IMR-90 (cell line): ENCODE measurements at regions not wholly inside any gene's neighbourhood (a gene's known extent, or its start where the extent isn't known, plus 50 kb on each side); places are given as distances from the start of the nearest gene placed in this dataset.

Source experiments
- ATAC-seq: fragments of 200-7000 bp; cut with Tn5 transposase; 2 replicates; pipeline ENCODE4 v1.9.1; 2020; ENCODE audit warnings: low read depth, mild to moderate bottlenecking, moderate library complexity
- BruUV-seq: library from RNA; stranded (reverse); fragments of 400-500 nt; replicated peaks from 2 replicates; lab custom pipeline; 2021; lab: Mats Ljungman, UMichigan
- CTCF ChIA-PET: fragments of 300-600 bp; formaldehyde crosslinking; extraction: SDS; loops from one replicate; lab custom pipeline; 2021; ENCODE audit warnings: antibody characterized with exemption; lab: Yijun Ruan, JAX
- POLR2A ChIA-PET: fragments of 300-600 bp; sonication (Branson Sonifier 250); formaldehyde crosslinking; loops from one replicate; lab custom pipeline; 2022; ENCODE audit warnings: antibody characterized with exemption; ENCODE audit not compliant: unreplicated experiment; lab: Charles Lee
- DNase-seq: peaks from one replicate; pipeline ENCODE4 v3.0.0; 2013
- H2AFZ ChIP-seq: replicated peaks from 2 replicates; pipeline ENCODE3; 2013; ENCODE audit warnings: low read length, mild to moderate bottlenecking; ENCODE audit not compliant: poor library complexity
- H2AK5ac ChIP-seq: 2 replicates; pipeline ENCODE4 v1.6.1; 2013; ENCODE audit warnings: low read depth, low read length, inconsistent platforms
- H2AK9ac ChIP-seq: replicated peaks from 2 replicates; pipeline ENCODE3; 2013; ENCODE audit warnings: mild to moderate bottlenecking, low read depth, low read length, moderate library complexity; ENCODE audit not compliant: poor library complexity
- H2BK120ac ChIP-seq: 2 replicates; pipeline ENCODE4 v1.6.1; 2013; ENCODE audit warnings: low read depth, low read length, inconsistent platforms
- H2BK15ac ChIP-seq: 3 replicates; pipeline ENCODE4 v1.6.1; 2013; ENCODE audit warnings: low read depth, low read length, inconsistent platforms
- H2BK20ac ChIP-seq: 2 replicates; pipeline ENCODE4 v1.6.1; 2013; ENCODE audit warnings: low read depth, mild to moderate bottlenecking, inconsistent platforms, low read length, moderate library complexity
- H2BK5ac ChIP-seq: 2 replicates; pipeline ENCODE4 v1.6.1; 2013; ENCODE audit warnings: mild to moderate bottlenecking, low read depth, low read length, inconsistent platforms; ENCODE audit not compliant: poor library complexity, severe bottlenecking
- H3K14ac ChIP-seq: replicated peaks from 2 replicates; pipeline ENCODE4 v1.6.1; 2013; ENCODE audit warnings: low read depth, low read length, inconsistent platforms
- H3K18ac ChIP-seq: 2 replicates; pipeline ENCODE4 v1.6.1; 2013; ENCODE audit warnings: low read depth, low read length, control low read depth
- H3K23ac ChIP-seq: 2 replicates; pipeline ENCODE4 v1.6.1; 2013; ENCODE audit warnings: low read depth, low read length, inconsistent platforms
- H3K27ac ChIP-seq: 2 replicates; pipeline ENCODE4 v1.5.1; 2013; ENCODE audit warnings: mild to moderate bottlenecking, control low read depth, low read length; ENCODE audit not compliant: insufficient read depth
- H3K27me3 ChIP-seq: 2 replicates; pipeline ENCODE4 v1.6.1; 2013; ENCODE audit warnings: low read length; ENCODE audit not compliant: control insufficient read depth, insufficient read depth
- H3K36me3 ChIP-seq: 2 replicates; pipeline ENCODE4 v1.6.1; 2013; ENCODE audit warnings: low read length, mixed read lengths; ENCODE audit not compliant: control insufficient read depth, insufficient read depth
- H3K4ac ChIP-seq: 2 replicates; pipeline ENCODE4 v1.6.1; 2013; ENCODE audit warnings: low read depth, low read length, inconsistent platforms
- H3K4me1 ChIP-seq: 2 replicates; pipeline ENCODE4 v1.6.1; 2013; ENCODE audit warnings: low read length, mixed read lengths; ENCODE audit not compliant: control insufficient read depth, insufficient read depth
- H3K4me2 ChIP-seq: 2 replicates; pipeline ENCODE4 v1.6.1; 2013; ENCODE audit warnings: low read depth, mild to moderate bottlenecking, control low read depth, low read length, moderate library complexity
- H3K4me3 ChIP-seq: 2 replicates; pipeline ENCODE4 v1.5.1; 2013; ENCODE audit warnings: low read depth, mild to moderate bottlenecking, control low read depth, low read length, moderate library complexity; ENCODE audit not compliant: insufficient read depth
- H3K56ac ChIP-seq: 2 replicates; pipeline ENCODE4 v1.6.1; 2013; ENCODE audit warnings: low read length, inconsistent platforms; ENCODE audit not compliant: insufficient read depth; ENCODE audit errors: extremely low read depth
- H3K79me1 ChIP-seq, 2 experiments: 2 replicates each; pipeline ENCODE4 v1.6.1; 2013; ENCODE audit warnings: low read length in 2 of 2, inconsistent platforms in 1 of 2, low read depth in 1 of 2
- H3K9ac ChIP-seq: 2 replicates; pipeline ENCODE4 v1.6.1; 2013; ENCODE audit warnings: low read depth, low read length, control low read depth
- H3K9me1 ChIP-seq: 2 replicates; pipeline ENCODE4 v1.6.1; 2013; ENCODE audit warnings: low read length, inconsistent platforms; ENCODE audit not compliant: insufficient read depth
- H3K9me3 ChIP-seq: 2 replicates; pipeline ENCODE4 v1.6.1; 2013; ENCODE audit warnings: low read length; ENCODE audit not compliant: control insufficient read depth, insufficient read depth
- H4K20me1 ChIP-seq: 2 replicates; pipeline ENCODE4 v1.6.1; 2013; ENCODE audit warnings: low read length, inconsistent platforms; ENCODE audit not compliant: insufficient read depth
- H4K5ac ChIP-seq: 2 replicates; pipeline ENCODE4 v1.6.1; 2013; ENCODE audit warnings: mild to moderate bottlenecking, low read depth, low read length, control low read depth
- H4K8ac ChIP-seq, 2 experiments: 2 replicates each; pipeline ENCODE4 v1.6.1; 2013; ENCODE audit warnings: low read depth in 2 of 2, low read length in 2 of 2, control low read depth in 1 of 2, inconsistent platforms in 1 of 2
- H4K91ac ChIP-seq: 2 replicates; pipeline ENCODE4 v1.6.1; 2013; ENCODE audit warnings: low read depth, low read length, inconsistent platforms; ENCODE audit not compliant: insufficient read depth
- BHLHE40 ChIP-seq: fragments of 150-350 bp; IDR thresholded peaks from 2 replicates; pipeline ENCODE4 v1.6.1; 2016; ENCODE audit warnings: mild to moderate bottlenecking, low read depth, low read length
- CEBPB ChIP-seq: IDR thresholded peaks from 2 replicates; pipeline ENCODE4 v1.6.1; 2012; ENCODE audit warnings: low read depth, low read length, improper control_type of control experiment
- CHD1 ChIP-seq: IDR thresholded peaks from 2 replicates; pipeline ENCODE4 v1.6.1; 2012; ENCODE audit warnings: low read depth, low read length, improper control_type of control experiment
- FOS ChIP-seq: fragments of 150-350 bp; IDR thresholded peaks from 2 replicates; pipeline ENCODE4 v1.6.1; 2016; ENCODE audit warnings: low read depth, low read length
- MAFK ChIP-seq: IDR thresholded peaks from 2 replicates; pipeline ENCODE4 v1.6.1; 2012; ENCODE audit warnings: low read depth, low read length, improper control_type of control experiment
- MAZ ChIP-seq: IDR thresholded peaks from 2 replicates; pipeline ENCODE4 v1.6.1; 2012; ENCODE audit warnings: low read depth, mild to moderate bottlenecking, low read length, improper control_type of control experiment, moderate library complexity, borderline replicate concordance
- MXI1 ChIP-seq: IDR thresholded peaks from 2 replicates; pipeline ENCODE4 v1.6.1; 2012; ENCODE audit warnings: low read depth, mild to moderate bottlenecking, low read length, moderate library complexity, borderline replicate concordance
- NFE2L2 ChIP-seq: fragments of 150-350 bp; IDR thresholded peaks from 2 replicates; pipeline ENCODE4 v1.6.1; 2016; ENCODE audit warnings: low read depth, mild to moderate bottlenecking, low read length
- RAD21 ChIP-seq: IDR thresholded peaks from 2 replicates; pipeline ENCODE4 v1.6.1; 2012; ENCODE audit warnings: low read length, improper control_type of control experiment
- SMC3 ChIP-seq: fragments of 150-350 bp; IDR thresholded peaks from 2 replicates; pipeline ENCODE4 v1.6.1; 2016; ENCODE audit warnings: low read depth, mild to moderate bottlenecking, antibody characterized with exemption, low read length, moderate library complexity
- WGBS, 2 experiments: methylation state at CpG; one replicate each; pipeline versions ENCODE4 v1.1.5 to v1.1.7; 2013; ENCODE audit warnings: missing lambda C conversion rate in 2 of 2; ENCODE audit not compliant: insufficient read length in 1 of 2; ENCODE audit errors: extremely low coverage in 2 of 2; 5-methylcytosine and 5-hydroxymethylcytosine counted together
- dilution Hi-C: fragments of 300-500 bp; cut with HindIII; formaldehyde crosslinking; loops from one replicate; pipeline ENCODE4 v1.14.3; 2018; ENCODE audit warnings: low sequenced_read_pairs; ENCODE audit not compliant: unreplicated experiment
- in situ Hi-C: fragments of 300-500 bp; cut with MboI; formaldehyde crosslinking; loops from 3 replicates; pipeline ENCODE4 v1.14.3; 2019; ENCODE audit warnings: low sequenced_read_pairs, inconsistent platforms, mixed read lengths
- intact Hi-C: fragments of 100-400 bp; cut with micrococcal nuclease; formaldehyde crosslinking; loops from 2 replicates; pipeline ENCODE4 v1.10.0; 2022
- TF ChIP-seq, protein P1 (sequence below): fragments of 150-350 bp; IDR thresholded peaks from 2 replicates; pipeline ENCODE4 v1.6.1; 2017; ENCODE audit warnings: mild to moderate bottlenecking, antibody characterized with exemption, low read length, low read depth
- TF ChIP-seq, protein P2 (sequence below): fragments of 150-350 bp; IDR thresholded peaks from 2 replicates; pipeline ENCODE4 v1.6.1; 2016; ENCODE audit warnings: low read depth, mild to moderate bottlenecking, low read length, moderate library complexity, borderline replicate concordance

DNA sequence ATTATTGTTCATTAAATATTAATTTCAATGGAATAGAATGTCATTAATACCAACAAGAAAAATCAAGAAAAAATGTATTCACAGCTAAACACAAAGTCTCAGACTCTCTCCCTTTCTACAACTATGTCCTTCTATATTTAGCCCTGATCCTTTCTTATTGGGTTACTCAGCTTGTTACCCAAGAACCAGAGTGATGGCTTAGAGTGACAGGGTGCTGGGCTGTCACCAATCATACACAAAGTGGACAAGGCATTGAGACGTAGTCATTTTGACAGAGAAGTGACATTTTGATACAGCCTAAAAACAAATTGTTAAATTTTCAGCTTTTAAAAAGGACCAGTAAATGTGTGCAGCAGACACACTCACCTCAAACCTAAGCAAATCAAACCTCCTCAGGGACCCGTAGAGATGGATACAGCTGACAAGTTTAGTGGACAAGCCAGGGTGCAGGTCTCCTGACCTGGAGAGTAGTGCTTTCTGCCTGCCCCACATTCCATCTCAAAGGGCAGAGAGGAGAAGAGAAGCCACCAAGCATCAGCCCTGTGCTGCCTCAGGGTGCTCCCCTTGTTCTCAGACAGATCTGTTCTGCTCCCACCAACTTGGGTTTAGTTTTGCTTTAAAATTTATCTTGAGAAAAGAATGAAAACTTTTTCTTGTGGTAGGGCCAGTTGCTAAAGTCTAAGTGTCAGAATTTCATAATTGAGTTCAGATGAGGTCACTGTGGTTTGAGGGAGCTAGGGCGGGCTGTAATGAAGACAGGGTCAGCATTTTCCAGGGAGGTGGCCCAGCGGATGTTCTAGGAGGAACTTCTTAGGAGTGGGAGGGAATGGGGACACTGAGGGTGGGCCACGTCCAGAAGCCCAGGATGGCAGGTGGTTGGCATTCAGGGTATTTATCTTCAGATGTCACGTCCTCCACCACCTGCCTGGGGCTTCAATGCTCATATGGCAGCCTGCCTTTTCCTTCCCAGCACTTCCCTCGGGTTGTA is 136.5 kb upstream of the TBL1XR1 start:
- Histone ChIP-seq H3K4me2 (no peak overlapping the region), H4K5ac (no peak overlapping the region), H4K91ac (no peak overlapping the region), H3K18ac (no peak overlapping the region), H3K79me1 (no peaks in the 10 kb centered on the region), H2BK20ac (no peak overlapping the region; the same call in 1 of the 2 replicates), H2BK15ac (no peak overlapping the region), H3K9me3 (no peaks in the 10 kb centered on the region), H4K20me1 (no peaks in the 10 kb centered on the region), H2BK120ac (no peak overlapping the region), H3K27me3 (no peaks in the 10 kb centered on the region), H3K56ac (no peak overlapping the region), H3K9ac (no peak overlapping the region), H4K8ac (no peak overlapping the region), H2BK5ac (no peak overlapping the region), H3K14ac (no peak overlapping the region; the same call in 1 of the 2 replicates), H3K36me3 (no peaks in the 10 kb centered on the region), H2AK5ac (peak overlapping the region; percentile 8; the same call in 1 of the 2 replicates), H2AFZ (no peak overlapping the region), H3K4ac (no peak overlapping the region), H3K4me3 (no peak overlapping the region), H3K4me1 (peaks cover 5% of the 10 kb centered on the region), H2AK9ac (no peak overlapping the region), H3K23ac (no peak overlapping the region), H3K27ac (no peak overlapping the region), H3K9me1 (no peaks in the 10 kb centered on the region; the same call in 1 of the 2 replicates)
- in situ Hi-C loops = no loop called here
- no peak for TF ChIP-seq NFE2L2
- no peak for TF ChIP-seq MAFK
- no peak for TF ChIP-seq SMC3
- TF ChIP-seq, protein P1, sequence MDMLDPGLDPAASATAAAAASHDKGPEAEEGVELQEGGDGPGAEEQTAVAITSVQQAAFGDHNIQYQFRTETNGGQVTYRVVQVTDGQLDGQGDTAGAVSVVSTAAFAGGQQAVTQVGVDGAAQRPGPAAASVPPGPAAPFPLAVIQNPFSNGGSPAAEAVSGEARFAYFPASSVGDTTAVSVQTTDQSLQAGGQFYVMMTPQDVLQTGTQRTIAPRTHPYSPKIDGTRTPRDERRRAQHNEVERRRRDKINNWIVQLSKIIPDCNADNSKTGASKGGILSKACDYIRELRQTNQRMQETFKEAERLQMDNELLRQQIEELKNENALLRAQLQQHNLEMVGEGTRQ = no peak
- TF ChIP-seq BHLHE40 = no peak
- no peak for TF ChIP-seq RAD21
- no peak for TF ChIP-seq CEBPB
- no peak for TF ChIP-seq MXI1
- no peak for TF ChIP-seq CHD1
- no peak for TF ChIP-seq MAZ
- TF ChIP-seq, protein P2, sequence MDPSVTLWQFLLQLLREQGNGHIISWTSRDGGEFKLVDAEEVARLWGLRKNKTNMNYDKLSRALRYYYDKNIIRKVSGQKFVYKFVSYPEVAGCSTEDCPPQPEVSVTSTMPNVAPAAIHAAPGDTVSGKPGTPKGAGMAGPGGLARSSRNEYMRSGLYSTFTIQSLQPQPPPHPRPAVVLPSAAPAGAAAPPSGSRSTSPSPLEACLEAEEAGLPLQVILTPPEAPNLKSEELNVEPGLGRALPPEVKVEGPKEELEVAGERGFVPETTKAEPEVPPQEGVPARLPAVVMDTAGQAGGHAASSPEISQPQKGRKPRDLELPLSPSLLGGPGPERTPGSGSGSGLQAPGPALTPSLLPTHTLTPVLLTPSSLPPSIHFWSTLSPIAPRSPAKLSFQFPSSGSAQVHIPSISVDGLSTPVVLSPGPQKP = no peak
- no peak for TF ChIP-seq FOS
- dilution Hi-C loops = no loop called here
- CTCF ChIA-PET = interaction anchor here (0.5 kb wide), 1 partner anchor 10 kb away, joined by 4 read pairs; no protein-coding TSS in a partner anchor
- POLR2A ChIA-PET = no interaction called here
- no peak for ATAC-seq
- intact Hi-C loops = no loop called here
- DNase-seq = no peak
- no TSS peak for BruUV-seq
- WGBS, 2 experiments = 100% methylated on average over 3 of the region's 7 CpGs; no CpG with 5 or more reads in 1 of the 2 experiments
